NCI-H82 treated with DMSO at 0.1 percent for 48 hours (cell line): ENCODE measurements at regions not wholly inside any gene's neighbourhood (a gene's known extent, or its start where the extent isn't known, plus 50 kb on each side); places are given as distances from the start of the nearest gene placed in this dataset.

ENCODE experiments used
- DNase-seq: peaks from one replicate; lab custom pipeline; 2025; ENCODE audit not compliant: unreplicated experiment; lab: John Stamatoyannopoulos, UW

DNA sequence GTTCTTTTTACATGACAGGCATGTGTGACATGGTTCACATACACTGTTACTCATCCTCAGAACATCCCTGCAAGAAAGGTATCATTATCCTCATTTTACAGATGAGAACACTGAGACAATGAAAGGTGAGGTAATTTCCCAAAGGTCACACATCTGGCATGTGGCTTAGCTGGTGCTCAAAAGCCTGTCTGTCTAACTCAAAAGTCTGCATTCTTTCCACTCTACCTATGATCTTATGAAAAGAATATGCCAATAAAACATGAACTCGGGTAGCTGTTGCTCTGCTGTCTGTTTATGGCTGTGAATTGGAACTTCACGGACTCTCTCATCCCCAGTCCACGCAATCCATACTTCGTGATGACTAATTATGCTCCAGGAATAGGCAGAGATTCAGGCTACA is 79.0 kb upstream of the ODAD2 start:
- no peak for DNase-seq

DNA sequence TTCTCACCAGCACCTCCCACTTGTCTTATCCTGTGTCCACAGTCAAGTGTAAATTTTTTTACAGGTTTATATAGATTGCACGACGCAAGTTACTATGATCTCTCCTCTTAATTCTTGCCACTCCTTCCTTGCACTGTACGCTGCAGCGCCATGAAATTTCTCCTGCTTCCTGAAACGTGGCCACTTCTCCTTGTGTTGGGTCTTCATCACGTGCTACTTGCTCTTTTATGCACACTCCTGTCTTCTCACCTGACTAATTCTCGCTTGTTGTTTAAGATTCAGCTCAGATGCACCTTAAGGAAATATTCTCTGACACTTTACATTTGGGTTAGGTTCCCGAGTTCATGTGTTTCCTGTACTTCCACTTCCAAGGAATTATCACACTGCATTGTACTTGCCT is 76.5 kb upstream of the ODAD2 start:
- no peak for DNase-seq

DNA sequence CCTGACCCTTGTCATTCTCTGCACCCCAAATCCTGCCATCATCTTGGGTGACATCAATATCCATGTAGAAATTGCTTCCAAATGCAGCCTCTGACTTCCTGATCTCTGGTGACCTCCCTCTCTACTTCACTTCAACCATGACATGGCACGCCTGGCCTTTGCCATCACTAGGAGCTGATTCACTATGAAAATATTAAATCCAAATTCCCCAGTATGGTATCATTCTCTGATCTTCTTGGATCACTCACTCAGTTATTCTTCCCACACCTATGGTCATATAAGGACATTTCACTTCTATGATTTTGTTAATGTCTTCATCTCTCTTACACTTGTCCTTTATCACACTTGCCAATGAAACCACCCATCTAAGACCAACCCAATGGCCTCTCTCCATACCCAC is 73.7 kb upstream of the ODAD2 start:
- DNase-seq, result no peak

DNA sequence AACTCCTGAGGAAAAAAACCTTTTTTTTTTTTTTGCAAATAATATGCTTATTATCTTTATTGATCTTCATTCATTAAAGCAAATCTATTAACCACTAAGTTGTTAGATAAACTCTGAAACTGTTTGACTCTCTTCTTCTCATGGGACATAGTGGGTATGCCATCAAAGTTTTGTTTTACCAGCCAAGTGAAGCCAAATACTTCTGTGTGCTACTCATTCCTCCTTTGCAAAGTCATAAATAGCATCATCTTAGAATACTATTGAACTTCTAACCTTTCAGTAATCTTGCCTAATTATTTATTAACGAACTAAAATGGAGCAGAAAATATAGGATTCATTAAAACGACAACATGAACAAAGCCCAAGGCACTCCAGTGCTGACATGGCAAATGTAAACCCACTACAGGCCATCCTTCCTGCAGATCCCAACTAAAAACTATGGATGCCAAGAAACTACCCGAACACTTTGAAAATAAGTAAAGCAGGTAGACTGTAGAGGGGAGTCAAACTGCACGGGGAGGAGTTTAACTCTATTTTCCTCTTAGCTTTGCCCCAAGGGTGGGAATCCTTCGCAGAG is 61.2 kb upstream of the ODAD2 start:
- DNase-seq, result no peak

DNA sequence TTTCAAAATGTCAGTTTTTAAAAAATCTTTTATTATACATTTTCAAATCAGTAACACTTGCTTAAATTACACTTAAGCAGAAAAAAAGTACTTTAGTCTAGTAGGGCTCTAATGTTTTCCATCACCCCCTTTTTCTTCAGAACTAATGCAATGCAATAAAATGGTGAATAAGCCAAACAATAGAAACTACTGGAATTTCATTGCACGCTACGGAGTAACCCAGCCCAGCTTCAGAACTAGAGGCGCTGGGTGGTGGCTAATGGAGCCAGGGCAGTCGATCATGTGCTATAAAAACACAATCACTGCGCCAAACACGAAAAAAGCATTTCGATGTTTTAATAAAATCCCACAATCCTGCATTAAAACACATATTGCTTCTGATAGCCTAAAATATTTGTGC is 59.9 kb upstream of the ODAD2 start:
- no peak for DNase-seq

DNA sequence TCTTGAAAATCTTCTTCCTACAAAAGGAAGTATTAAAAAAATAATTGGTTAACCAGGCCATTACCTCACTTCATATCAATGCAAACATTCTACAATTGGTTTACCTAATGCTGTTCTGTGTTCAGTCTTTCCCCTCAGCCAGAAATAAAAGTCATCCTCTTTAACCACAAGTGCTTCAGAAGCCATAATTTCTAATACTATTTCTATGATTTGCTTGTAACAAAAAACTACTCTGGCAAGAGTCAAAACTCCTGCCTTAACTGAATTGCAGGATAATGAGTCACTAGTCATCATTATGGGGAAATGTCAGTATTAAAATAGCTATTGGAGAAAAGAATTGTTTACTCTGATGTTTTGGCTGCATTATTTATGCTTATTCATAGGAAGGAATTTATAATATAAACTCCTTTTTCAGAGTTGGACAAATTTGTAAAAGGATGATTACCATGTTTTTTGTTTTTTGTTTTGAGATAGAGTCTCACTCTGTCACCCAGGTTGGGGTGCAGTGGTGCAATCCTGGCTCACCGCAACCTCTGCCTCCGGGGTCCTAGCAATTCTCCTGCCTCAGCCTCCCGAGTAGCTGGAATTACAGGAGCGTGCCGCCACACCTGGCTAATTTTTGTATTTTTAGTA is 55.5 kb upstream of the ODAD2 start:
- DNase-seq, result no peak

DNA sequence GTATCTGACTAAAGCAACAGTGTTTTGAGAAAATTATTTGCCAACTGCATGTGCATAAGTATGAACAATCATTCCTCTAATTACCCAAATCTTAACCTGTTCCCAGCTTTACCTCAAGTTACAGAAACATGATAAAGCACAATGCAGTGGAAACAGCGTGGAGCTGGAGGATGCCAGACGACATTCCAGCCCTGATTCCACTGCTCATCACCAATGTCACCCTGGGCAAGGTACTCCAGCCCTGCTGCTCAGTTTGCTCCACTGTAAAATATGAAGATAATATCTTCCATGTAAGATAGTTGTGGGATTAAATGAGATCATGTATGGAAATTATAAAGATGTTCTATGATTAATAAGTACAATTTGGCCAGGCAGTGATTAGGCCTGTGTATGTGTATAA is 50.4 kb upstream of the ODAD2 start:
- no peak for DNase-seq
